Activated naive CD4-positive, alpha-beta T cell treated with anti-CD3 and anti-CD28 coated beads, Interleukin-2, amount 50 U/mL, for 72 hours (primary cell): ENCODE measurements at regions not wholly inside any gene's neighbourhood (a gene's known extent, or its start where the extent isn't known, plus 50 kb on each side); places are given as distances from the start of the nearest gene placed in this dataset.
A peak's percentile ranks its signal among the peaks of the same experiment; 100 is the strongest.

Experiments
- ATAC-seq, 2 donors: fragments of 150-1000 bp; cut with Tn5 transposase; 2 replicates each; pipeline ENCODE4 v1.10.0; 2021; ENCODE audit warnings: mild to moderate bottlenecking in 2 of 2, moderate library complexity in 2 of 2
- DNase-seq, 2 donors: peaks; one replicate each; pipeline ENCODE4 v3.0.0; 2021 to 2022; ENCODE audit warnings: low spot score in 2 of 2
- H3K27ac Mint-ChIP-seq, 2 donors: one replicate each; pipeline ENCODE4 v1.8.0; 2022; ENCODE audit warnings: mild to moderate bottlenecking in 2 of 2, mixed read lengths in 2 of 2
- H3K36me3 Mint-ChIP-seq, 2 donors: one replicate each; pipeline ENCODE4 v1.8.0; 2022; ENCODE audit warnings: mixed read lengths in 2 of 2
- H3K9me3 Mint-ChIP-seq, 2 donors: one replicate each; pipeline ENCODE4 v1.8.0; 2022; ENCODE audit warnings: mixed read lengths in 2 of 2

- H3K27ac Mint-ChIP-seq: no peak overlapping the region
- no peaks in the 10 kb centered on the region for H3K36me3 Mint-ChIP-seq
- peaks cover 0 to 7% of the 10 kb centered on the region in 2 donors for H3K9me3 Mint-ChIP-seq
- DNase-seq: no peak
- no peak for ATAC-seq
These were observed 102.9 kb downstream of the ELAPOR2 start for GRCh38 chr7:86956567-86956966.

- Mint-ChIP-seq H3K27ac (no peak overlapping the region), H3K9me3 (peaks cover 0 to 7% of the 10 kb centered on the region in 2 donors), H3K36me3 (no peaks in the 10 kb centered on the region)
- no peak for DNase-seq
- no peak for ATAC-seq
These were observed 103.5 kb downstream of the ELAPOR2 start for GRCh38 chr7:86955895-86956503.

GRCh38 chr7:86954971-86955370, 104.5 kb downstream of the ELAPOR2 start:
- DNase-seq (no peak), ATAC-seq (no peak)
- Mint-ChIP-seq H3K9me3 (peaks cover 0 to 7% of the 10 kb centered on the region in 2 donors), H3K36me3 (no peaks in the 10 kb centered on the region), H3K27ac (no peak overlapping the region)

GRCh38 chr7:86953653-86954336, 105.7 kb downstream of the ELAPOR2 start:
- H3K27ac Mint-ChIP-seq: no peak overlapping the region
- no peaks in the 10 kb centered on the region for H3K36me3 Mint-ChIP-seq
- ATAC-seq (no peak), DNase-seq (no peak)
- H3K9me3 Mint-ChIP-seq: no peaks in the 10 kb centered on the region

- ATAC-seq: no peak
These were observed 106.2 kb downstream of the ELAPOR2 start for GRCh38 chr7:86953219-86953618.

GRCh38 chr7:86951895-86952294, 107.6 kb downstream of the ELAPOR2 start:
- no peak overlapping the region for H3K27ac Mint-ChIP-seq
- ATAC-seq: peak in 1 of 2 donors; percentile 83
- H3K36me3 Mint-ChIP-seq: no peaks in the 10 kb centered on the region
- no peak for DNase-seq
- H3K9me3 Mint-ChIP-seq: no peaks in the 10 kb centered on the region

More at GRCh38 chr7:86953219-86953618, 106.2 kb downstream of the ELAPOR2 start:
- no peak overlapping the region for H3K27ac Mint-ChIP-seq
- no peaks in the 10 kb centered on the region for H3K9me3 Mint-ChIP-seq
- no peak for DNase-seq
- H3K36me3 Mint-ChIP-seq: no peaks in the 10 kb centered on the region

GRCh38 chr7:86950944-86951343, 108.5 kb downstream of the ELAPOR2 start:
- Mint-ChIP-seq H3K36me3 (no peaks in the 10 kb centered on the region), H3K9me3 (no peaks in the 10 kb centered on the region), H3K27ac (no peak overlapping the region)
- no peak for ATAC-seq
- DNase-seq: no peak

- DNase-seq: no peak
- peak in 1 of 2 donors; percentile 17 for ATAC-seq
- no peak overlapping the region for H3K27ac Mint-ChIP-seq
- no peaks in the 10 kb centered on the region for H3K9me3 Mint-ChIP-seq
- no peaks in the 10 kb centered on the region for H3K36me3 Mint-ChIP-seq
These were observed 109.1 kb downstream of the ELAPOR2 start for GRCh38 chr7:86950360-86950759.

- H3K27ac Mint-ChIP-seq: no peak overlapping the region
- no peak for ATAC-seq
These were observed 109.6 kb downstream of the ELAPOR2 start for GRCh38 chr7:86949779-86950260.

GRCh38 chr7:86949052-86949778, 110.2 kb downstream of the ELAPOR2 start:
- Mint-ChIP-seq H3K27ac (no peak overlapping the region), H3K9me3 (no peaks in the 10 kb centered on the region), H3K36me3 (no peaks in the 10 kb centered on the region)
- no peak for DNase-seq
- peak; percentile 14 to 71 for ATAC-seq

More at GRCh38 chr7:86949779-86950260, 109.6 kb downstream of the ELAPOR2 start:
- Mint-ChIP-seq H3K9me3 (no peaks in the 10 kb centered on the region), H3K36me3 (no peaks in the 10 kb centered on the region)
- DNase-seq: no peak

GRCh38 chr7:86947929-86948328, 111.5 kb downstream of the ELAPOR2 start:
- DNase-seq: no peak
- no peak for ATAC-seq
- Mint-ChIP-seq H3K9me3 (no peaks in the 10 kb centered on the region), H3K27ac (no peak overlapping the region), H3K36me3 (no peaks in the 10 kb centered on the region)

GRCh38 chr7:86943447-86943846, 116.0 kb downstream of the ELAPOR2 start:
- ATAC-seq: no peak
- DNase-seq: no peak
- Mint-ChIP-seq H3K9me3 (no peaks in the 10 kb centered on the region), H3K36me3 (no peaks in the 10 kb centered on the region), H3K27ac (no peak overlapping the region)

GRCh38 chr7:86942995-86943394, 116.5 kb downstream of the ELAPOR2 start:
- no peak overlapping the region for H3K27ac Mint-ChIP-seq
- DNase-seq (no peak), ATAC-seq (no peak)
- H3K36me3 Mint-ChIP-seq: no peaks in the 10 kb centered on the region
- no peaks in the 10 kb centered on the region for H3K9me3 Mint-ChIP-seq

- no peak for ATAC-seq
- DNase-seq: no peak
- Mint-ChIP-seq H3K27ac (no peak overlapping the region), H3K36me3 (no peaks in the 10 kb centered on the region), H3K9me3 (no peaks in the 10 kb centered on the region)
These were observed 117.4 kb downstream of the ELAPOR2 start for GRCh38 chr7:86942081-86942480.

- peak in 1 of 2 donors; percentile 57 for DNase-seq
- Mint-ChIP-seq H3K36me3 (no peaks in the 10 kb centered on the region), H3K9me3 (peaks cover 0 to 7% of the 10 kb centered on the region in 2 donors), H3K27ac (no peak overlapping the region)
- peak; percentile 44 to 58 for ATAC-seq
These were observed 120.1 kb downstream of the ELAPOR2 start for GRCh38 chr7:86939197-86939814.

GRCh38 chr7:86937363-86937878, 122.0 kb downstream of the ELAPOR2 start:
- ATAC-seq (peak in 1 of 2 donors; percentile 76), DNase-seq (no peak)
- Mint-ChIP-seq H3K36me3 (no peaks in the 10 kb centered on the region), H3K27ac (no peak overlapping the region), H3K9me3 (peaks cover 0 to 7% of the 10 kb centered on the region in 2 donors)
